ENCODE measurements at regions not wholly inside any gene's neighbourhood (a gene's known extent, or its start where the extent isn't known, plus 50 kb on each side); places are given as distances from the start of the nearest gene placed in this dataset.

GRCh38 chr3:154956815-154957214 lies 123.3 kb upstream of the MME start:
- no peak for TF ChIP-seq CTCF (IDR thresholded peaks at IDR 0.05)
- no peak for TF ChIP-seq POLR2A (IDR thresholded peaks at IDR 0.05)
